ENCODE measurements at regions not wholly inside any gene's neighbourhood (a gene's known extent, or its start where the extent isn't known, plus 50 kb on each side); places are given as distances from the start of the nearest gene placed in this dataset.

GRCh38 chr16:5932906-5933305 is 835.3 kb upstream of the EEF2KMT start:
- H3K36me3 ChIP-seq = no peaks in the 10 kb centered on the region
- in situ Hi-C loops (cut with MboI; ENCODE audit: low sequenced_read_pairs in 4 of 4) (no loop called here), intact Hi-C loops (cut with DNase I; ENCODE audit: low total_unique reads) (no loop called here)
- H3K27me3 ChIP-seq = no peaks in the 10 kb centered on the region
- no peak for DNase-seq
- no peak overlapping the region for H3K4me3 ChIP-seq
- ATAC-seq = no peak
- no peak overlapping the region for H3K27ac ChIP-seq
- TF ChIP-seq, protein P1, sequence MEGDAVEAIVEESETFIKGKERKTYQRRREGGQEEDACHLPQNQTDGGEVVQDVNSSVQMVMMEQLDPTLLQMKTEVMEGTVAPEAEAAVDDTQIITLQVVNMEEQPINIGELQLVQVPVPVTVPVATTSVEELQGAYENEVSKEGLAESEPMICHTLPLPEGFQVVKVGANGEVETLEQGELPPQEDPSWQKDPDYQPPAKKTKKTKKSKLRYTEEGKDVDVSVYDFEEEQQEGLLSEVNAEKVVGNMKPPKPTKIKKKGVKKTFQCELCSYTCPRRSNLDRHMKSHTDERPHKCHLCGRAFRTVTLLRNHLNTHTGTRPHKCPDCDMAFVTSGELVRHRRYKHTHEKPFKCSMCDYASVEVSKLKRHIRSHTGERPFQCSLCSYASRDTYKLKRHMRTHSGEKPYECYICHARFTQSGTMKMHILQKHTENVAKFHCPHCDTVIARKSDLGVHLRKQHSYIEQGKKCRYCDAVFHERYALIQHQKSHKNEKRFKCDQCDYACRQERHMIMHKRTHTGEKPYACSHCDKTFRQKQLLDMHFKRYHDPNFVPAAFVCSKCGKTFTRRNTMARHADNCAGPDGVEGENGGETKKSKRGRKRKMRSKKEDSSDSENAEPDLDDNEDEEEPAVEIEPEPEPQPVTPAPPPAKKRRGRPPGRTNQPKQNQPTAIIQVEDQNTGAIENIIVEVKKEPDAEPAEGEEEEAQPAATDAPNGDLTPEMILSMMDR (IDR thresholded peaks at IDR 0.05 in 4 of 5, conservative IDR thresholded peaks at IDR 0.05 in 1 of 5) = no peak
- TF ChIP-seq POLR2A (IDR thresholded peaks at IDR 0.05) = no peak
- H3K9me3 ChIP-seq = no peaks in the 10 kb centered on the region
- no peaks in the 10 kb centered on the region for H3K4me1 ChIP-seq

- ATAC-seq = no peak
- H3K4me1 ChIP-seq = no peaks in the 10 kb centered on the region
- DNase-seq = no peak
- in situ Hi-C loops (cut with MboI; ENCODE audit: low sequenced_read_pairs in 4 of 4) (no loop called here), intact Hi-C loops (cut with DNase I; ENCODE audit: low total_unique reads) (no loop called here)
- H3K27me3 ChIP-seq = no peaks in the 10 kb centered on the region
- H3K27ac ChIP-seq = no peak overlapping the region
- TF ChIP-seq, protein P1 (IDR thresholded peaks at IDR 0.05 in 4 of 5, conservative IDR thresholded peaks at IDR 0.05 in 1 of 5) = no peak
- TF ChIP-seq POLR2A (IDR thresholded peaks at IDR 0.05) = no peak
- H3K4me3 ChIP-seq = no peak overlapping the region
- H3K36me3 ChIP-seq = no peaks in the 10 kb centered on the region
- no peaks in the 10 kb centered on the region for H3K9me3 ChIP-seq
Measured at GRCh38 chr16:5928476-5929065, 831.0 kb upstream of the EEF2KMT start.

GRCh38 chr16:5925850-5926249 is 828.3 kb upstream of the EEF2KMT start:
- in situ Hi-C loops (cut with MboI; ENCODE audit: low sequenced_read_pairs in 4 of 4) (no loop called here), intact Hi-C loops (cut with DNase I; ENCODE audit: low total_unique reads) (loop anchor here (2.0 kb wide), 1 partner anchor 13 kb away; no protein-coding TSS in a partner anchor)
- no peak overlapping the region for H3K27ac ChIP-seq

GRCh38 chr16:5922686-5923085 is 825.1 kb upstream of the EEF2KMT start:
- no peaks in the 10 kb centered on the region for H3K27me3 ChIP-seq
- ATAC-seq (no peak), DNase-seq (no peak)
- TF ChIP-seq POLR2A (IDR thresholded peaks at IDR 0.05) = no peak
- TF ChIP-seq, protein P1 (IDR thresholded peaks at IDR 0.05 in 4 of 5, conservative IDR thresholded peaks at IDR 0.05 in 1 of 5) = no peak
- H3K36me3 ChIP-seq = no peaks in the 10 kb centered on the region
- intact Hi-C loops (cut with DNase I; ENCODE audit: low total_unique reads) = no loop called here
- no peak overlapping the region for H3K4me3 ChIP-seq
- no peak overlapping the region for H3K27ac ChIP-seq
- no peaks in the 10 kb centered on the region for H3K9me3 ChIP-seq
- no peaks in the 10 kb centered on the region for H3K4me1 ChIP-seq
- in situ Hi-C loops (cut with MboI; ENCODE audit: low sequenced_read_pairs in 4 of 4) = no loop called here

More at GRCh38 chr16:5925850-5926249, 828.3 kb upstream of the EEF2KMT start:
- no peaks in the 10 kb centered on the region for H3K36me3 ChIP-seq
- no peak for ATAC-seq
- no peaks in the 10 kb centered on the region for H3K9me3 ChIP-seq
- H3K27me3 ChIP-seq = no peaks in the 10 kb centered on the region
- TF ChIP-seq, protein P1 (IDR thresholded peaks at IDR 0.05 in 4 of 5, conservative IDR thresholded peaks at IDR 0.05 in 1 of 5) = no peak
- no peak for TF ChIP-seq POLR2A (IDR thresholded peaks at IDR 0.05)
- no peak overlapping the region for H3K4me3 ChIP-seq
- no peaks in the 10 kb centered on the region for H3K4me1 ChIP-seq
- DNase-seq = no peak
